ENCODE measurements at regions not wholly inside any gene's neighbourhood (a gene's known extent, or its start where the extent isn't known, plus 50 kb on each side); places are given as distances from the start of the nearest gene placed in this dataset.

GRCh38 chr3:153892126-153892525 is 229.1 kb upstream of the ARHGEF26 start:
- no peak overlapping the region for H3K4me3 ChIP-seq
- no peak overlapping the region for H3K4me2 ChIP-seq
- H3K36me3 ChIP-seq (replicated peaks; ENCODE audit: insufficient read depth, low read depth) = no peaks in the 10 kb centered on the region
- no peaks in the 10 kb centered on the region for H4K20me1 ChIP-seq (ENCODE audit: insufficient read depth, poor library complexity, severe bottlenecking)
- no peaks in the 10 kb centered on the region for H3K79me2 ChIP-seq
- no peaks in the 10 kb centered on the region for H3K9me2 ChIP-seq (replicated peaks; ENCODE audit: insufficient read depth)
- no peaks in the 10 kb centered on the region for H3K27me3 ChIP-seq
- WGBS (ENCODE audit: low lambda C conversion rate, missing lambda C conversion rate) = 44% methylated on average over 5 of the region's 5 CpGs
- no peaks in the 10 kb centered on the region for H3K9me3 ChIP-seq (ENCODE audit: low read depth)
- no peak for DNase-seq (ENCODE audit: low spot score)
- no peak for TF ChIP-seq CTCF (IDR thresholded peaks at IDR 0.05; ENCODE audit: poor library complexity)
- TF ChIP-seq EZH2phosphoT487 (IDR thresholded peaks at IDR 0.05; ENCODE audit: low read depth, severe bottlenecking, unreplicated experiment) = no peak
- TF ChIP-seq EZH2 (IDR thresholded peaks at IDR 0.05; ENCODE audit: borderline replicate concordance) = no peak
- H3K4me1 ChIP-seq (ENCODE audit: insufficient read depth) = peaks cover 8% of the 10 kb centered on the region
- H2AFZ ChIP-seq = no peak overlapping the region
- H3K27ac ChIP-seq = no peak overlapping the region

GRCh38 chr3:153894857-153895256 is 226.3 kb upstream of the ARHGEF26 start:
- no peaks in the 10 kb centered on the region for H3K27me3 ChIP-seq
- H3K36me3 ChIP-seq (replicated peaks; ENCODE audit: insufficient read depth, low read depth) = no peaks in the 10 kb centered on the region
- TF ChIP-seq EZH2phosphoT487 (IDR thresholded peaks at IDR 0.05; ENCODE audit: low read depth, severe bottlenecking, unreplicated experiment) (no peak), CTCF (IDR thresholded peaks at IDR 0.05; ENCODE audit: poor library complexity) (no peak), EZH2 (IDR thresholded peaks at IDR 0.05; ENCODE audit: borderline replicate concordance) (no peak)
- 76% methylated on average over 1 of the region's 1 CpG for WGBS (ENCODE audit: low lambda C conversion rate, missing lambda C conversion rate)
- no peak overlapping the region for H3K4me2 ChIP-seq
- no peak for DNase-seq (ENCODE audit: low spot score)
- no peaks in the 10 kb centered on the region for H4K20me1 ChIP-seq (ENCODE audit: insufficient read depth, poor library complexity, severe bottlenecking)
- no peaks in the 10 kb centered on the region for H3K79me2 ChIP-seq
- peaks cover 8% of the 10 kb centered on the region for H3K4me1 ChIP-seq (ENCODE audit: insufficient read depth)
- H3K4me3 ChIP-seq = no peak overlapping the region
- H3K9me3 ChIP-seq (ENCODE audit: low read depth) = no peaks in the 10 kb centered on the region
- H2AFZ ChIP-seq = no peak overlapping the region
- no peak overlapping the region for H3K27ac ChIP-seq
- no peaks in the 10 kb centered on the region for H3K9me2 ChIP-seq (replicated peaks; ENCODE audit: insufficient read depth)

- Histone ChIP-seq H3K9me2 (replicated peaks; ENCODE audit: insufficient read depth) (no peaks in the 10 kb centered on the region), H2AFZ (no peak overlapping the region), H3K27ac (no peak overlapping the region), H3K9me3 (ENCODE audit: low read depth) (no peaks in the 10 kb centered on the region), H3K27me3 (no peaks in the 10 kb centered on the region), H3K4me2 (no peak overlapping the region), H4K20me1 (ENCODE audit: insufficient read depth, poor library complexity, severe bottlenecking) (no peaks in the 10 kb centered on the region), H3K36me3 (replicated peaks; ENCODE audit: insufficient read depth, low read depth) (no peaks in the 10 kb centered on the region), H3K4me1 (ENCODE audit: insufficient read depth) (peaks cover 8% of the 10 kb centered on the region), H3K79me2 (no peaks in the 10 kb centered on the region), H3K4me3 (no peak overlapping the region)
- no peak for DNase-seq (ENCODE audit: low spot score)
- 86% methylated on average over 2 of the region's 2 CpGs for WGBS (ENCODE audit: low lambda C conversion rate, missing lambda C conversion rate)
- TF ChIP-seq CTCF (IDR thresholded peaks at IDR 0.05; ENCODE audit: poor library complexity) (no peak), EZH2 (IDR thresholded peaks at IDR 0.05; ENCODE audit: borderline replicate concordance) (no peak), EZH2phosphoT487 (IDR thresholded peaks at IDR 0.05; ENCODE audit: low read depth, severe bottlenecking, unreplicated experiment) (no peak)
Observed at GRCh38 chr3:153896197-153896596, 225.0 kb upstream of the ARHGEF26 start.
